Ectodermal cell (in vitro differentiated cells): ENCODE measurements at regions not wholly inside any gene's neighbourhood (a gene's known extent, or its start where the extent isn't known, plus 50 kb on each side); places are given as distances from the start of the nearest gene placed in this dataset.

ENCODE experiments used
- H3K27ac ChIP-seq: 2 replicates; pipeline ENCODE4 v1.7.0; 2013; ENCODE audit warnings: mild to moderate bottlenecking, low read depth, low read length; ENCODE audit not compliant: insufficient read depth, poor library complexity, severe bottlenecking
- H3K27me3 ChIP-seq: 2 replicates; pipeline ENCODE4 v1.7.0; 2013; ENCODE audit warnings: mild to moderate bottlenecking, low read length; ENCODE audit not compliant: insufficient read depth, control insufficient read depth, poor library complexity, severe bottlenecking
- H3K36me3 ChIP-seq: one replicate; pipeline ENCODE4 v1.7.0; 2013; ENCODE audit warnings: low read length; ENCODE audit not compliant: control insufficient read depth, insufficient read depth
- H3K4me1 ChIP-seq: one replicate; pipeline ENCODE4 v1.7.0; 2013; ENCODE audit warnings: low read length; ENCODE audit not compliant: control insufficient read depth, insufficient read depth
- H3K4me3 ChIP-seq: 2 replicates; pipeline ENCODE4 v1.7.0; 2013; ENCODE audit warnings: low read depth, low read length, control low read depth; ENCODE audit not compliant: insufficient read depth
- H3K9me3 ChIP-seq: 2 replicates; pipeline ENCODE4 v1.7.0; 2013; ENCODE audit warnings: mild to moderate bottlenecking, low read length, moderate library complexity; ENCODE audit not compliant: control insufficient read depth
- whole genome bisulfite sequencing, 2 experiments: methylation state at CpG; one replicate each; pipeline ENCODE4 v1.1.7; 2013; ENCODE audit warnings: missing lambda C conversion rate in 2 of 2; 5-methylcytosine and 5-hydroxymethylcytosine counted together

DNA sequence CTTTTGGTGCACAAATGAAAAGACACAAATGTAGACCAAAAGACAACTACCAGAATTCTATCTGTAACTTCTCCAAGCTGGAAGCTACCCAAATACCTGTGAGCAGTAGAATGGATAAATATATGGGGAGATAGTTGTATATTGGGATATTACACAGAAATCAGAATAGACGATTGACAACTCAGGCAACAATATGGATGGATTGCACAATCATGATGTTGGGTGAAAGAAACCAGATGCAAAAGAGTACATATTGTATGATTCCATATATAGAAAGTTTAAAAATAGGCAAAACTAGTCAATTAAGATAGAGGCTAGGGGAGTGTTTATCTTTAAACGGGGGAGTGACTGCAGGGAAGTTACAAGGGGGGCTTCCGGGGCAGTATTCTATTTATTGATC is 77.5 kb upstream of the NKD1 start:
- WGBS, 2 experiments: 93 to 94% methylated on average over 3 of the region's 3 CpGs
- Histone ChIP-seq H3K27ac (no peak overlapping the region), H3K4me3 (no peak overlapping the region), H3K36me3 (no peaks in the 10 kb centered on the region), H3K27me3 (no peaks in the 10 kb centered on the region), H3K4me1 (peaks cover 45% of the 10 kb centered on the region), H3K9me3 (no peaks in the 10 kb centered on the region)

DNA sequence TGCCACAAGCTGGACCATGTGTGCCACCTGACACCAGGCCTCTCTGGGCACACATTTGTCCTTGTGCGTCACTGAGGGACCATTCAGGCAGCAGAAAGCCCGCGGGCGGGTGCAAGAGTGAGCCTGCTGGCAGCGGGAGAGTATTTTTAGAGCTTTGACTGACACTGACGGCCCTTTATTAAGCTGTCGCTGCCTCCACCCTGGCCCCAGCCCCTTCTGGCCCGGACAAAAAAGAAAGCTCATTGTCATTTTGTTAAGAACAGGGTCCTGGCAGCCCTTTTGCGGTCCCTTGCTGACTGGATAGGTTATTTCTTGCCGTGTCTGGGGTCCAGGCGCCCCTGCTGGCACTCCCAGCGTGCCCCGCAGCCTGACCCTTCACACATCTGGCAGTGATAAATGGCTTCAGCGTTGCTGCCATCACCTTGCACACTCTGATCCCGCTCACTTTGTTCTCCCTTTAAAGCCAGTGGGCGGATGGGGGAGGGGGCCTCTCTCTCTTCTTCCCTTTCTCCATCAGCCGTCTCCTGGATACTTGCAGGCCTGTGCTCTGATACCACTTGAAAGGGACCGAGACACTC is 78.4 kb upstream of the NKD1 start:
- Histone ChIP-seq H3K27ac (peak overlapping the region; percentile 65), H3K4me3 (no peak overlapping the region), H3K9me3 (no peaks in the 10 kb centered on the region), H3K36me3 (no peaks in the 10 kb centered on the region), H3K27me3 (peaks cover 3% of the 10 kb centered on the region), H3K4me1 (peaks cover 50% of the 10 kb centered on the region)
- 33 to 38% methylated on average over 17 to 18 of the region's 18 CpGs for WGBS, 2 experiments

DNA sequence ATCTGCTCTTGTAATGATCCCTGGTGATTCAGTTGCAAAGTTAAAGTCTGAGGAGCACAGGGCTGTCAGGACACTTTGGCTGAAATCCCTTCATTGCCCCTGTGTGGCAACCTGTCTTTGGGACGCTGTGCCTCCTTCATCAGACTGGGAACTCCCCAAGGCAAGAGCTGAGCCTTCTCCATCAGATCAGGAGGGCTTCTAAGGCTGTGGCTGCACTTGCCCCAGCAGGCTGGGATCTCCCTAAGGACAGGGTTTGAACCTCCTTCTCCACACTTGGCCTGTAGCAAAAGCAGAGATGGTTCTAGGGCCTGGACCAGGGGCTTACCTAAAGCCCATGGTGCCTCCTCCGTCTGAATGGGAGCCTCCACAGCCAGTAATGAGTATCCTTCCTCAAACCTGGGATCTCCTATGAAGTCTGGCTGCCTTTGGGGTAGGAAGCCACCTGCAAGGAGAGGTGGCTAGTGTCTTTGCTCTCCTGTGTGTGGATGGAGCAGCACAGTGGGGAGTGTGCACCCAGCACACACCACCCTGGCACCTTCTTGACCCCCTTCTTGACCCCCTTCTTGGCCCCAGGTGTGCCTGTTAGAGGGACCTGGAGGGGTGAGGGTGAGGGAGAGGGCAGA is 79.0 kb upstream of the NKD1 start:
- Histone ChIP-seq H3K27me3 (peaks cover 4% of the 10 kb centered on the region), H3K4me1 (peaks cover 54% of the 10 kb centered on the region), H3K27ac (peak overlapping the region; percentile 65), H3K9me3 (no peaks in the 10 kb centered on the region), H3K4me3 (no peak overlapping the region), H3K36me3 (no peaks in the 10 kb centered on the region)
- WGBS, 2 experiments: 68 to 70% methylated on average over 2 of the region's 2 CpGs

DNA sequence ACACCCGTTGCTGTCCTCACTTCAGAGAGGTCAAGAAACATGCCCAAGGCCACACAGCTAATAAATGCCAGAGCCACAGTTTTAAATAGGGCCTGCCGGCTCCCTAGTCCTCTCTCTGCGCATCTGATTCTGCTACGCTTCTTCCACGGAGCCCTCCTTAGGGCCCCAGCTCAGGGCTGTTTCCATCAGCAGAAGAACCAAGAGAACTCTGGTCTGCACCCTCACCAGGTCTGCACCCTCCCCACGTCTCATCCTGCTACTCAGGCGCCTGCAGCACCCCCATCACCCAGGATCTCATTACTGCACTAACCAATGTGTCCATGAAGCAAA is 79.5 kb upstream of the NKD1 start:
- peaks cover 4% of the 10 kb centered on the region for H3K27me3 ChIP-seq
- H3K27ac ChIP-seq: peak overlapping the region; percentile 80
- no peak overlapping the region for H3K4me3 ChIP-seq
- WGBS, 2 experiments: 68 to 73% methylated on average over 7 of the region's 7 CpGs
- H3K4me1 ChIP-seq: peaks cover 53% of the 10 kb centered on the region
- no peaks in the 10 kb centered on the region for H3K9me3 ChIP-seq
- no peaks in the 10 kb centered on the region for H3K36me3 ChIP-seq

DNA sequence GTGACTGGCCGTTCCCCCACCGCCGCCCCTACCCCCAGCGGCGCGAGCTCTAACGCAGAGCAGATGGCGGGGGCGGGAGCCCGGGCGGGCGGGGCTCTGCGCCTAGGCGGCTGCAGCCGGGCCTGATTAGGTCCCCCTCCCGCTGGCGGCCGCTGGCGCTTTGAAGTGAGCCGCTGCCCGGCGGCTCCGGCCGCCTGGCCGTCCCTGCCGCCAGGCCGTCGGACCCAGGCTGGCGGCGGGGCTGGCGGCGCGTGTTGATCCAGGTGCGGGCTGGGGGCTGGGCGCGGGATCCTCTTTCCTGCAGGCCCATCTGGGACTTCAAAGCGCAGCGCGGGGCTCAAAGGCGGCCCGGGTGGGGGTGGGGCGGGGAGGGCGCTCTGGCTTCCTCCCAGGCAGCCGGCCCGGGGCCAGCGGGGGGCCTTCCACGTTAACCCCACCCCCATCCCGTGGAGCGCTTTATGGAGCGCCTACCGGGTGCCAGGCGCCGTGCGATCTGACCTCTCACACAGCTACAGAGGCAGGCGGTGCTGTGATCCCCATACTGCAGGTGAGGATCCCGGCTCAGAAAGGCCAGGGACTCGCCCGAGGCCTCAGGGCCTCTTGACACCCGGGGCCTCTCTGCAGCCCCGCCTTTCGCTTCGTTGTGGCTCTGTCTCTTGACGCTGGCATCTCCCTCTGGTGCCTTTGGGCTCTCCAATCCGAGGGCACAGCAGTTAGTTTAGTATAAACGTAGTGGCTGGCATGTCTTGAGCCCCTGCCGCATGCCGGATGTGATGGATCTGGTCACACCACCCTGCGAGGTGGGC is 80.0 kb upstream of the NKD1 start:
- Histone ChIP-seq H3K27me3 (peaks cover 4% of the 10 kb centered on the region), H3K4me3 (peak overlapping the region; percentile 1), H3K27ac (peak overlapping the region; percentile 80), H3K36me3 (no peaks in the 10 kb centered on the region), H3K4me1 (peaks cover 48% of the 10 kb centered on the region), H3K9me3 (no peaks in the 10 kb centered on the region)
- WGBS, 2 experiments: 5% methylated on average over 68 of the region's 68 CpGs

DNA sequence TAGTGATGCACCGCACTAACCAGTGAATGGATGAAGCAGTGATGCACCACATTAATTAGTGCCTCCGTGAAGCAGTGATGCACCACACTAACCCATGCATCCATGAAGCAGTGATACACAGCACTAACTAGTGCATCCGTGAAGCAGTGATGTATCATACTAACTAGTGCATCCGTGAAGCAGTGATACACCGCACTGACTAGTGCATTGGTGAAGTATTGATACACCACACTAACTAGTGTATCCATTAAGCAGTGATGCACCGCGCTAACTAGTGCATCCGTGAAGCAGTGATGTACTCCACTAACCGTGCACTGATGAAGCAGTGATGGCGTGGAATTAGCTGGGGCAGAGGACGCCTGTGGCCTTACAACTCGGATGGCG is 80.6 kb upstream of the NKD1 start:
- Histone ChIP-seq H3K4me1 (peaks cover 54% of the 10 kb centered on the region), H3K27ac (peak overlapping the region; percentile 27), H3K27me3 (peaks cover 4% of the 10 kb centered on the region), H3K4me3 (no peak overlapping the region), H3K9me3 (no peaks in the 10 kb centered on the region), H3K36me3 (no peaks in the 10 kb centered on the region)
- 42 to 44% methylated on average over 13 of the region's 13 CpGs for WGBS, 2 experiments

DNA sequence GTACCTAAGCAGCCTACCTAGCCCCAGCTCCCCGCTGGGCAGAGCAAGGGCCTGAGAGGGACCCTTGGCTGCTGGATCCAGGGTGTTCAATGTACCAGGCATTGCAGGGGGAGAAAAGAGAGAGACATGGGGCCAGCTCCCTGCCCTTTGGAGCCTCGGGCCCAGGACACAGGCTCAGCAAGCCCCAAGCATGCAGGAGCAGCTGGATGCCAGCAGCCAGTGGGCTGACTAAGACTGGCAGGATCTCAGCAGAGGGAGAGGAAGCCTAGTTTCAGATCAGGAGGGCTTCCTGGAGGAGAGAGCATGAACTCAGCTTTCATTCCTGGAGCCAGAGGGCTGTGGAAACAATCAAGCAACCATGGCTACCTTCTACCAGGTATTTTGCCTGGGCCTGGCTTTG is 82.0 kb upstream of the NKD1 start:
- H3K4me3 ChIP-seq: no peak overlapping the region
- peaks cover 57% of the 10 kb centered on the region for H3K4me1 ChIP-seq
- H3K9me3 ChIP-seq: no peaks in the 10 kb centered on the region
- H3K36me3 ChIP-seq: no peaks in the 10 kb centered on the region
- 74 to 80% methylated on average over 2 of the region's 2 CpGs for WGBS, 2 experiments
- peaks cover 4% of the 10 kb centered on the region for H3K27me3 ChIP-seq
- no peak overlapping the region for H3K27ac ChIP-seq

DNA sequence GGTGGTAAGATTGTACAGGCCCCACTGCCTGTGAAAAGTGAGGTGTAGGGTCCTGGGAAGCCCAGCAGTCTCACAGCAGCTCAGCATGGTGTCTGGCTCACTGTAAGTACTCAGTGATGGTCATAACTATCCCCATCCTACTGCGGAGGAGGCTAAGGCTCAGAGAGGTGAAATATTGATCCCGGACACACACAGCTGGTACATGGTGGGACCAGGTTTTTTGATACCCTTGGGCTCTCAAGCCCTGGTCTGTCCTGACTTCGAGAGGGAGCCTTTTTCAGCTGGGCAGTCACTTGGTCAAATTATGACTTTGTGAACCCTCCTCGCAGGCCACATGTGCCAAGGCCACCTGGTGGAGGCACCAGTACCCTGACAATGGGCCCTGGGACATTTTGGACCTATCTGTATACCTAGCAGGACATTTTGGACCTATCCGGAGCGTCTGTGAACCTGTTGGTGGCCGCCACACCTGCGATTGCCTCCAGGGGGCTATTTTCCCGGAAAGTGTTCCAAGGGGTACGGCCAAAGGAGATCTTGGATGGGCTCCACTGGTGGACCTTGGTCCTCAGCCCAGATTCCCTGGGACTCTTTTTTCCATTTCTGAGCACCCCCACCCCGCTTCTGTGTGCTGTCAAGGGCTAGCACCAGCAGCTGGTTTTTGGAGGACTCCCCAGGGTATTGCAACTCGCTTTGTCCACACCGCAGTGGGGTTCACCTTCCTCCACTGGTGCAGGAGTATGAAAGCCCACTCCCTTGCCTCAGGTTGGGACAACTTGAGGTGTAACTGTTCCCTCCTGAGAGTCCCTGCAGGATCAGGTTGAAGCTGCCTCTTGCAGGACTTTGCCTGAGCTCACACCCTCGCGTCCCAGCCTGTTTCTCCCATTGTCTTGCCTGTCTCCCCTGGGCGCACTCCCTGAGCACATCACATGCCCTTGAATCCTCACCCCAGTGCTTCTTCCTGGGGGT is 83.6 kb upstream of the NKD1 start:
- H3K36me3 ChIP-seq: no peaks in the 10 kb centered on the region
- no peaks in the 10 kb centered on the region for H3K9me3 ChIP-seq
- 93 to 95% methylated on average over 16 of the region's 16 CpGs for WGBS, 2 experiments
- H3K27ac ChIP-seq: no peak overlapping the region
- no peak overlapping the region for H3K4me3 ChIP-seq
- peaks cover 49% of the 10 kb centered on the region for H3K4me1 ChIP-seq
- peaks cover 4% of the 10 kb centered on the region for H3K27me3 ChIP-seq

DNA sequence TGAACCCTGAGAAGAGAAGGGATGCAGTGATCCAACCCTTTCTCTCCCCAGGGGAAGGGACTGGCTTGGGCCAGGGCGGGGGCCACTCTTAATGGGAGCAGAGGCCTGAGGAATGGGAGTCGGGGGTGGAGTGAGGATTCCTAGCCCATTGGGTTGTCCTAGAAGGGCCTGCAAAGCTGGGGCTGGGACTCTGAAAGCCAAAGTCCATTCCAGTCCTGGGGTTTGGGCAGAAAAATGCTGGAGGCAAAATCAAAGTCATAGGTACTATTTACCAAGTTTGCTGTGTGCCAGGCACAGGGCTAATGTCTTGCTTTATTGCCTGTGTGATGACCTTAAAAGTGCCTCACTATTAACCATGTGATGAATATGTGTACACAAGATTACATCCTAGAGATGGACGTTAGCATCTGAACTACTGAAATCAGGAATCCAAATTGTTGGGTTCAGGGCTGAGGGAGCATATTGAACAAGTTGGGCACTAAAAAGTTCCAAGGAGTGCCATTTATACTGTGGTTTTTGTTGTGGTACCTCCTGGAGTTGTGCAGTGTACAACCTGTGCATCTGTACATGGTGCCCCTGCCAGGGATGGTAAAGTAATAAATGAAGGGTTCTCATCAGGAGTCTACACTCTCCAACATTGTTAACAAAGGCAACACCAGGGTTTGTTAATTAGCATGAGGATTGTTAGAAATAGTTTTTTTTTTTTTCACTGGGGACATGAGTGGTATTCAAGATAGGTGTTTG is 84.4 kb upstream of the NKD1 start:
- peak overlapping the region; percentile 31 for H3K27ac ChIP-seq
- H3K4me1 ChIP-seq: peaks cover 49% of the 10 kb centered on the region
- H3K36me3 ChIP-seq: no peaks in the 10 kb centered on the region
- H3K9me3 ChIP-seq: no peaks in the 10 kb centered on the region
- H3K27me3 ChIP-seq: peaks cover 4% of the 10 kb centered on the region
- no peak overlapping the region for H3K4me3 ChIP-seq
- 50 to 61% methylated on average over 3 of the region's 3 CpGs for WGBS, 2 experiments
